RPMI7951 (cell line): ENCODE measurements at regions not wholly inside any gene's neighbourhood (a gene's known extent, or its start where the extent isn't known, plus 50 kb on each side); places are given as distances from the start of the nearest gene placed in this dataset.
"Not testable (repeated sequence)": the region's sequence is repeated elsewhere in the genome, so short reads cannot be mapped to it uniquely, and the experiment has no call there.

Source experiments
- DNase-seq: peaks from one replicate; pipeline ENCODE4 v3.0.0-alpha.2; 2012; ENCODE audit warnings: low read depth

- DNase-seq: no peak
These were observed 403.7 kb downstream of the STK39 start for GRCh38 chr2:167843657-167844056.

- no peak for DNase-seq
These were observed 404.2 kb downstream of the STK39 start for GRCh38 chr2:167843217-167843616.

- DNase-seq: no peak
These were observed 405.3 kb downstream of the STK39 start for GRCh38 chr2:167842047-167842446.

DNA sequence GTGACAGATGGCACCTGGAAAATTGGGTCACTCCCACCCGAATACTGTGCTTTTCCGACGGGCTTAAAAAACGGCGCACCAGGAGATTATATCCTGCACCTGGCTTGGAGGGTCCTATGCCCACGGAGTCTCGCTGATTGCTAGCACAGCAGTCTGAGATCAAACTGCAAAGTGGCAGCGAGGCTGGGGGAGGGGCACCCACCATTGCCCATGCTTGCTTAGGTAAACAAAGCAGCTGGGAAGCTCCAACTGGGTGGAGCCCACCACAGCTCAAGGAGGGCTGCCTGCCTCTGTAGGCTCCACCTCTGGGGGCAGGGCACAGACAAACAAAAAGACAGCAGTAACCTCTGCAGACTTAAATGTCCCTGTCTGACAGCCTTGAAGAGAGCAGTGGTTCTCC is 412.1 kb downstream of the STK39 start:
- DNase-seq: not testable (repeated sequence)

DNA sequence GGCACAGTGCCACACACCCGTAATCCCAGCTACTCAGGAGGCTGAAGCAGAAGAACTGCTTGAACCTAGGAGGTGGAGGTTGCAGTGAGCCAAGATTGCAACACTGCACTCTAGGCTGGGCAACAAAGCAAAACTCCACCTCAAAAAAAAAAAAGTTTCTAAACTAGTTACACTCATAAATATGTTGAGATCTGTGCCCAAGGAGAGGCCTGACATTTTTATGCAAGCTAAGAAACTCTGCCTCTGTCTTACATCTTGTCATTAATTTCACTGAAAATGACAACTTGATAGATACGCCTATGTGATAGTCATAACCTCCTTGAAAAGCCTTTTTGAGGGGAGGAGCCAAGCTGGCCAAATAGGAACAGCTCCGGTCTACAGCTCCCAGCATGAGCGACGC is 412.7 kb downstream of the STK39 start:
- no peak for DNase-seq

- DNase-seq: no peak
These were observed 414.1 kb downstream of the STK39 start for GRCh38 chr2:167833294-167833693.

DNA sequence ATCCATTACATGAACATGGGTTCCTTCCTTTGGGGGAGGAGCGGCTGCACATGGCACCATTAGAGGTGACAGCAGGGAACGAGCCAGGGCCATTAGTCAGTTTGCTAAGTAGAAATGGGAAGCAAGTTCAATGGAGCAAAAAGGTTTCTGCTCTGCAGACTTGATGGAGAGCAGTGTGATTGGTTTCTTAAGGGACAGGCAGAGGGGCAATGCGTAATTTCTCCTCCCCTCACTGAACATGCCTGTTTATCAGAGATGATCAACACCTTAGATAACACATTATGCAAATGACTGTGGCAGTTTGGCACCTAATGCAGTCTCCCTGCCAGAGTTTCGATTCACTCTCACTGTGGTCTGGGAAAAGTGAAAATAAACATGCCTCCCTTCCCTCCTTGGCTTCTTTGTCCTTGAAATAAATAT is 414.5 kb downstream of the STK39 start:
- DNase-seq: no peak

DNA sequence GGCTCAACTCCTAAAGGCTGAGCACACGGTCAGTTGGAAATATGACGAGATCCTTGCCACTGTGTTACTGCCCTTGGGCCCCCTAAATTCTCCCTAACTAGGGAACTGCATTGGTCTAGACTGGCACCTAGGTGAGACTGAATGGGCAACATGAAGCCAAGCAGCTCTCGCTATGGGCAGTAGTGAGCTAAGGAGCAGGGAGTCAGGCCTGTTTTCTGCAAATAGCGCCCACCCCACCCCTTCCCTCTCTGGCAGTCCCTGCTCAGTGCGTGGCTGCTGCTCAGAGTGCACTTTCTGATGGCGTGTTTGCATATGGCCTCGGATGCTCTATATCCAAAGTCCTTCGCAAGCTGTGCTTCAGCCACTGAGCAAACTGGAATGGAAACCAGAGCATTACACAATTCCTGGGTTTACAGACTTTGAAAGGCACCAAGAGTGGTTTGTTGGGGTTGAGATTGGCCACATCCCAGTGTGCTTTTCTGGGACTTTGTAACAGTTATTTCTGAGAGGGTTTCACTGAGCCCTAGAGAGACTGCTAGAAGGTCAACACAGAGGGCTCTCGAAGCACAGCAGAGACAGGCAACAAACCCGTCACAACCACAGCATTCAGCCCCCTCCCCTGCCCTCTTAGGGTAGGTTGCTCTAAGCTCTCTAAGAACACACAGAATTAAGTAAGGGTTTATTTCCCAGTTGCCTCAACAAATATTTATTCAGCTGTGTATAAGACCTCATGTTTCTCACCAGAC is 419.9 kb downstream of the STK39 start:
- no peak for DNase-seq

DNA sequence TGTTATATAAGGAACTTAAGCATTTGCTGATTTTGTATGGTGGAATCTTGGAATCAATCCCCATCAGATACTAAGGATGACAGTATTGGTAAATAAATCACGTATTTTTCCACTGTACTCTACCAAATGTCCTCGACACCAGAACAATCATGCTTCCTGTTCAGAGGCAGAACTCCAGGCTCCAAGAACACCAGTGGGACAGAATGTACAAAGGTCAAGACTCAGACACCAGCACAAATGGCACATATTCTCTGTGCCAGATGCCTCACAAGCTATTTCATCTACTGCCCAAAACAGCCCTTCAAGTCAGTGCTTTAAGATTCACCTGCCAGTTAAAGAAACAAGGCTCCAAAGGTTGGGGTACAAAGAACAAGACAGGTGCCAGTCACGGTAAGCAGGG is 420.5 kb downstream of the STK39 start:
- DNase-seq: no peak

- DNase-seq: peak; percentile 15
These were observed 421.7 kb downstream of the STK39 start for GRCh38 chr2:167825664-167826063.

DNA sequence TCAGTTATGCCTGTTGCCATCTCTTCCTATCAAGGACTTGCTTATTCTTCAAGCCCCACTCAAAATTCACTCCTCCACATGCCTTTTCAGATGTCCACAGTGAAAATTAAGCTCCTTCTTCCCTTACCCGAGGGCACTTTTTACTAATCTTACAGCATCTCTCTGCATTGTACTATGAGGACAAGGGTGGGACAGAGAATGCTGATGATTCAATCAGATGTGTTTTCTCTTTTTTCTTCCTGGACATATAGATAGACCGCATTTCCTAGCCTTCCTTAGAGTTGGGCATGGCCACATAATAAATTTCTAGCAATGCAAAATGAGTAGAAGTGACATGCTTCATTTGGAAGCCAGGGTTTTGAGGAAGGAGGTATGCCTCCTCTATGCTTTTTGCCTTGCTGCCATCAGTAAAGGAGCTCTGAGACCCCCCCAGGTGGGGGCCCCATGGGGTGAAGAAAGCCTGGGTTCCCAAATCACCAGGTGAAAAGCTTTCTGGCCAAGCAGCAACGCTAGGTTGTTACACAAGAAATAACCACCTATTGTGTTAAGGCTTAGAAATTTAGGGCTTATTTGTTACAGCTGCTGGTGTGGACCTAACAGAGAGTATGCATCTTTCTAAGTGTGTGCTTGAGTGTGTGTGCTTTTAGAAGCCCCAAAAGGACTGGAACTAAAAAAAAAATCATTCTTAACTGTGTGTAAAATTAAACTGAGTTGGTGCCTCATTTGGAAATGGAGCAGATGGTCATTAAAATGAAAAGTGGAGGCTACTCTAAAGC is 424.5 kb downstream of the STK39 start:
- DNase-seq: no peak

- no peak for DNase-seq
These were observed 426.9 kb downstream of the STK39 start for GRCh38 chr2:167820488-167820887.

DNA sequence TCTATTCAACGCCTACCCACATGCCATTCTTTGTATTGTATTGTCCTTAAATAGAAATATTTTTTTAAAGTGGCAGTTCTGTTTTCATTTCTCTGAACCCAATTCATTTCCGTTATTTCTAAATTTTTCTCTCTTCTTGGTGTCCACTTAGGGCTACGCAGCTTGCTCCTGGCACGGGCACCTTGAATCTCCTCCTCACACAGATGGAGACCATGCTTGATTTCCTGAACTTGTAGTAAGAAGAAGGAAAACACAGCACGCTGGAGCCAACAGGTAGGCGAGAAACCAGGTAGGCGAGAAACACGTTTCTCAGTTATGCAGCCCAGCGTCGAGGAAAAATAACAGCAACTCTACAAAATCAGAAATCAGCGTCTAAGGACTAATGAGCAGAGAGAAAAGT is 428.9 kb downstream of the STK39 start:
- DNase-seq: no peak

DNA sequence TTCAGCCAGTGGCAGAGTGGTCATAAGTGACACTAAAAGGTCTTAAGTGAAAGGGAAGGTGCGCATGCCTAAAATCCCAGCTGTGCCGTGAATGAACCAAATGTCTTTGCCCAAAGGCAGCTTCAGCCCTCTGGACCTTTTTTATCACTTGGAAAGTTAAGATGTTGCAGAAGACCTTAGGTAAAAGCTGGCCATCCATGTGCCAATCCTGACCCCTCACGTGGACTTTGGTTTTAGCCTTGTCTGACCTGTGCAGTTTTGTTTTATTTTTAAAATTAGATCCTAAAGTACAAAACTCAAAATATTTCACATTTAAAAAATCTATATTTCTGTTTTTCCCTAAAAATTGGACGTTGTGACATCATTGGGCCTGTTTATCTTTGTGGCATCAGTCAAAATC is 429.5 kb downstream of the STK39 start:
- DNase-seq: no peak

- no peak for DNase-seq
These were observed 430.0 kb downstream of the STK39 start for GRCh38 chr2:167817422-167817821.

DNA sequence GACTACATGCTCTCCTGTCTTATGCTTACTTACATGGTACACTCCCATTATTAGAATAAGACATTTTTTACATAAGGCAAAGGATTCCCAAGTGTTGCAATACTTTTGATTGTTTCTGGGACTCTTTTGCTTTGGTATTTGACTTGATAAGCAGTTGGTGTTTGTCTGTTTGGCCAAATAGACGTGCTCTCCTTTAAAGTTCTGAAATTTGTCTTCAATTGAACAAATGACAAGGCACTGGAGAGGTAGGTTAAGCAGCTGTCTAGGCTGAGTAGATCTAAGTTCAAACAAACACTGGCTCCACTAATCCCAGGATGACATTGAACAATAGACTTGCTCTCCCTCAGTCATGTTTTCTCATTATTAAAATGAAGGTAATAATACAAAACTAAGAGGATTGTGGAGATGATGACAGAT is 430.5 kb downstream of the STK39 start:
- DNase-seq: no peak

DNA sequence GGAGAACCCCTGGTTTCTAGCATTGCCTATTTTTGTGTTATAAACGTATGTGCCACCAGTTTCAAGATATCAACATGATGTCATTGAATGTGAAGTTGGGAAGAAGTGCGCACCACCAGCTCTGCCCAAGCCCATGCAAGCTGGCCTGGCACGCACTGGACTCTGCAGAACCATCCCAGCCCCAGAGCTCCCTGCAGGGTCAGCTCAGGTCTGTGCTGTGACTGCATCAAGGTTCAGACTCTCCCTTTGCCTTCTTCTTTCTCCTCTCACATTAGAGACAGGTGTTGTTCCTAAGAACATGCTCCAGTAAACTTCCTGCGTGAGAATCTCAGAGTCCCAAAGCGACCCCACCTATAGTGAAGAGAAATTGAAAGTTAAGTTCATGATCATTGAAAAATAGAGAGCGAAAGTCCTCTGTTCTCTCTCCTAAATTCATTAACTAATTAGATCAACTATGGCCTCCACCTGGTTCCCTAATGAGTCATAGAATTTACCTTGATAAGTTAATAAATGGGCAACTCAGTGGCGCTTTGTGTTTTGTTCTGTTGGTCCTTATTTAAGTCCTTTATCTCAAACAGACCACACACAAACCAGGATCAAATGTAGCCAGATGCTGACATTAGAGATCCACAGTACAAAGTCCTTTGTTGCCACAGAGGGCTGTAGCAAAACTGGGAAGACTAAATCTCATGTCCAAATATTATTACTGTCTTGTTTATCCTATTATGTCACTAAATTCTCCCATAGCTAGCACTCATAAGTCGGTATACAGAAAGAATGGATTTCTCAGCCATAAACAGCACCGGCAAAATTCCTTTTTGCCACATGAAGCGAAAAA is 432.3 kb downstream of the STK39 start:
- no peak for DNase-seq

- not testable (repeated sequence) for DNase-seq
These were observed 432.9 kb downstream of the STK39 start for GRCh38 chr2:167814482-167814880.

DNA sequence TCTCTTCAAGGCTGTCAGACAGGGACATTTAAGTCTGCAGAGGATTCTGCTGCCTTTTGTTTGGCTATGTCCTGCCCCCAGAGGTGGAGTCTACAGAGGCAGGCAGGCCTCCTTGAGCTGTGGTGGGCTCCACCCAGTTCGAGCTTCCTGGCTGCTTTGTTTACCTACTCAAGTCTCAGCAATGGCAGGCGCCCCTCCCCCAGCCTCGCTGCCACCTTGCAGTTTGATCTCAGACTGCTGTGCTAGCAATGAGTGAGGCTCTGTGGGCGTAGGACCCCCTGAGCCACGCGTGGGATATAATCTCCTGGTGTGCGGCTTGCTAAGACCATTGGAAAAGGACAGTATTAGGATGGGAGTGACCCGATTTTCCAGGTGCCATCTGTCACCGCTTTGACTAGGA is 437.6 kb downstream of the STK39 start:
- not testable (repeated sequence) for DNase-seq

DNA sequence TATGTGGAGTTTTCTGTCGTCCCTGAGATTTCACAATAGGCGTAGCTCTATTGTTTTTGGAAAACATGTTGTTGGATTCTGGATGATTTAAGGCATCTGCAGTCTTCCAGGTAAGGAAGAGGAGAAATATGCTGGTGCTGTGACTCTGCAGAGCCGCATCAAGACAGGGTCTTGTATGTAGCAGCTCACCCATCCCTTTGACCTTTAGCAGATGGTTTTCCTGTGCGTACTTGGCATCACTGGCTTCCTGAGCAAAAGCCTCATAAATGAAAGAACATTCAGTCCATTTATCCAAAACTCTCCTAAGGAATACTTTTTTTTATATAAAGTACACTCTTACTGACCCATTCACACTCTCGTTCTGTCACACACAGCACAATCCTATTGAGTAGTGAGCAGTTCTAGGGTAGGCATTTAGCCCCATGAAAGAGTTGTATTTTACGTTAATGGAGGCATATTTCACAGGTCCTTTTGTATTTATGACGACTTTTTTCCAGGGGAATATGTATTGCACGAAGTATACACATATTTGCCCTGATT is 443.9 kb downstream of the STK39 start:
- no peak for DNase-seq

- no peak for DNase-seq
These were observed 452.7 kb downstream of the STK39 start for GRCh38 chr2:167794554-167795255.
